GM10266 (cell line): ENCODE measurements at regions not wholly inside any gene's neighbourhood (a gene's known extent, or its start where the extent isn't known, plus 50 kb on each side); places are given as distances from the start of the nearest gene placed in this dataset.
"Not testable (repeated sequence)": the region's sequence is repeated elsewhere in the genome, so short reads cannot be mapped to it uniquely, and the experiment has no call there.

Experiments used
- DNase-seq: peaks from one replicate; pipeline ENCODE4 v3.0.0; 2012; ENCODE audit errors: extremely low spot score
- TF ChIP-seq, protein P1 (sequence below): IDR thresholded peaks from 2 replicates; pipeline ENCODE4 v1.5.1; 2012; ENCODE audit warnings: mild to moderate bottlenecking, low read depth; ENCODE audit not compliant: control insufficient read depth, insufficient read depth; ENCODE audit errors: missing control alignments

DNA sequence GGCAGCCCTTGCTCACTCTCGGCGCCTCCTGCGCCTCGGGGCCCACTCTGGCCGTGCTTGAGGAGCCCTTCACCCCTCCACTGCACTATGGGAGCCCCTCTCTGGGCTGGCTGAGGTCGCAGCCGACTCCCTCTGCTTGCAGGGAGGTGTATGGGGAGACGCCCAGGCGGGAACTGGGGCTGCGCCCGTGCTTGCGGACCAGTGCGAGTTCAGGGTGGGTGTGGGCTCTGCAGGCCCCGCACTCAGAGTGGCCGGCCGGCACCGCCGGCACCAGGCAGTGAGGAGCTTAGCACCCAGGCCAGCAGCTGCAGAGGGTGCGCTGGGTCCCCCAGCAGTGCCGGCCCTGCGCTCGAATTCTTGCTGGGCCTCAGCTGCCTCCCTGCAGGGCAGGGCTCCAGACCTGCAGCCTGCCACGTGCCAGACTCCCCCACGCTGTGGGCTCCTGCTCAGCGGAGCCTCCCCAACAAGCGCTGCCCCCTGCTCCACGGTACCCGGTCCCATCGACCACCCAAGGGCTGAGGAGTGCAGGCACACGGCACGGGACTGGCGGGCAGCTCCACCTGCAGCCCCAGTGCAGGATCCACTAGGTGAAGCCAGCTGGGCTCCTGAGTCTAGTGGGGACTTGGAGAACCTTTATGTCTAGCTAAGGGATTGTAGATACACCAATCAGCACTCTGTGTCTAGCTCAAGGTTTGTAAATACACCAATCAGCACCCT, 54.0 kb upstream of the WWC2 start:
- not testable (repeated sequence) for DNase-seq

DNA sequence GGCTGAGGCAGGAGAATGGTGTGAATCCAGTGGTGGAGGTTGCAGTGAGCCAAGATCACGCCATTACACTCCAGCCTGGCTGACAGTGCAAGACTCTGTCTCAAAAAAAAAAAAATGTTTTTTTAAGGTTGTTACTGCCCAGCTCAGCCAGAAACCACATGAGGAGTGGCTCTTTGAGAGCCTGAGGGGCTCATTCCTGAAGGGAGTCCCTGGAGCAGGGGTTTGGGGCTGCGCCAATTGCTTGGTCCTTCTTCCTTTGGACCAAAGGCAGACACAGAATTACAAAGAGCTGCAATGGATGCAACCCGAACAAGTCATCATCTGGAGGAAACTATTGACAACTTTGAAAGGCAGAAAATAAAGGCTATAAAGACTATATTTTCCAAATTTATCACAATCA, 60.6 kb upstream of the WWC2 start:
- TF ChIP-seq, protein P1, sequence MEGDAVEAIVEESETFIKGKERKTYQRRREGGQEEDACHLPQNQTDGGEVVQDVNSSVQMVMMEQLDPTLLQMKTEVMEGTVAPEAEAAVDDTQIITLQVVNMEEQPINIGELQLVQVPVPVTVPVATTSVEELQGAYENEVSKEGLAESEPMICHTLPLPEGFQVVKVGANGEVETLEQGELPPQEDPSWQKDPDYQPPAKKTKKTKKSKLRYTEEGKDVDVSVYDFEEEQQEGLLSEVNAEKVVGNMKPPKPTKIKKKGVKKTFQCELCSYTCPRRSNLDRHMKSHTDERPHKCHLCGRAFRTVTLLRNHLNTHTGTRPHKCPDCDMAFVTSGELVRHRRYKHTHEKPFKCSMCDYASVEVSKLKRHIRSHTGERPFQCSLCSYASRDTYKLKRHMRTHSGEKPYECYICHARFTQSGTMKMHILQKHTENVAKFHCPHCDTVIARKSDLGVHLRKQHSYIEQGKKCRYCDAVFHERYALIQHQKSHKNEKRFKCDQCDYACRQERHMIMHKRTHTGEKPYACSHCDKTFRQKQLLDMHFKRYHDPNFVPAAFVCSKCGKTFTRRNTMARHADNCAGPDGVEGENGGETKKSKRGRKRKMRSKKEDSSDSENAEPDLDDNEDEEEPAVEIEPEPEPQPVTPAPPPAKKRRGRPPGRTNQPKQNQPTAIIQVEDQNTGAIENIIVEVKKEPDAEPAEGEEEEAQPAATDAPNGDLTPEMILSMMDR = no peak
- no peak for DNase-seq

DNA sequence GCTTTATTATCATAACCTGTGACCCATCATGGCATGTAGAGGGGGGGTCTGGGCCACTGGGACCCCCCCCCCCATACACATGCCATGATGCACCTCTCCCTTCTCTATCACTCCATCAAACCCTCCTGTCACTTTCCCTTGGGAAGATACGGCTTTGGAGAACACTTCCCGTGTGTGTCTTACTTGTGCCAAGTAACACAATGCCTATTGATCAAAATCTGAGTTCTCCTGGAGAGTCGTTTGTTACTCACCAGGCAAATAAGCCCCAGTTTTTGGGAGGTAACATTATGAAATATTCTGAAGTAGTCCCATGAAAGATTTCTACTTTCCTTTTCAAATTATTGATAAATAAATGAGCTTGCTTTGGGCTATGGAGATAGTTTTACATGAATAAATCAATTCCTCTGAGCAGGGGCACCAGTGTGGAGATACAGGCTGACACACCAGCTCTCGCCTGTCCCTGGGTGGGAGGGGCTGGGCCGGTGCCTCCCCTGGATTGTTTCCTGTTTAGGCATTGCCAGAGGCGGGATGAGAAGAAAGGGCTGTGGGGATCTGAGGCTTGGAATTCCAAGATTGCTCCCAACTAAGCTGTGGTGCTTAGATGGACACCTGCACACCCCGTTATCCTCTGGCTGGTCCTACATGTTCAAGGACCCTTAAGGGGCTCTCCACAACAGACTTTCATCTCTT, 63.2 kb upstream of the WWC2 start:
- TF ChIP-seq, protein P1 = no peak
- no peak for DNase-seq

DNA sequence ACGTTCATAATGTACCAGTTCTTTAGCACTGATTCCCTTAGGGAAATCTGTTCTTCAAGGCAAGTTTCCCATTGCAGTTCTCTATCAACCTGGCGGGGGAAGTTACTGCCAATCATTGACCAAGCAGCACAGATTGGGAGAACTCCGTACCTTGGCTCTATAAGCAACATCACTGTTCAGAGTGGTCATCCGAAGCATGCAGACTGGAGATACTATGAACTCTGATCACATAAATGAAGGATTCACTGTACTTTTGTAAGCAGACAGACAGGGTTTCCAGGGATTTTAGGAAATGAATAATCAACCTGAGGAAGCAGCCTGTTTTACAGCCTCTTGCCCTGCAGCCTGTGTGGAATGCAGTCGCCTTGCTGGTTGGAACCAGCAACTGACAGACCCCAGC, 63.8 kb upstream of the WWC2 start:
- DNase-seq = no peak
- TF ChIP-seq, protein P1 = no peak

DNA sequence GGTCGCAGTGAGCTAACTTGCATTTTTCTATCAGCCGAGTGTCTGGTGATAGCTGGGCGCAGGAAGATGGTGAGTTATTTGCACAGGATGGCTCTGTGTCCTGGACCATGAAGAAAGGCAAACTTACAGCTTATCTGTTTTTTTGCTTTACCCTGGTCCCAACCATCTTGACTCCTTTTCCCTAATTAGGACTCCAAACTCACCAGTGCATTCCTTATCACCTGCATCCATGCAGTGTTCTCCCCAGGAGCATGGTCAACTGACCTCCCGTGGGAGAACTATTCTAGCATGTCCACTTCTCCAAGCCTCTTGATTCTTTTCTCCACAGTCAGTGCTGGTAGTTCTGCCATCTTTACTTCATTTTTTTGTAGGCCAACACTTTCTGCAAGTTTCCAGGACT, 68.2 kb upstream of the WWC2 start:
- DNase-seq = no peak
- TF ChIP-seq, protein P1 = no peak

DNA sequence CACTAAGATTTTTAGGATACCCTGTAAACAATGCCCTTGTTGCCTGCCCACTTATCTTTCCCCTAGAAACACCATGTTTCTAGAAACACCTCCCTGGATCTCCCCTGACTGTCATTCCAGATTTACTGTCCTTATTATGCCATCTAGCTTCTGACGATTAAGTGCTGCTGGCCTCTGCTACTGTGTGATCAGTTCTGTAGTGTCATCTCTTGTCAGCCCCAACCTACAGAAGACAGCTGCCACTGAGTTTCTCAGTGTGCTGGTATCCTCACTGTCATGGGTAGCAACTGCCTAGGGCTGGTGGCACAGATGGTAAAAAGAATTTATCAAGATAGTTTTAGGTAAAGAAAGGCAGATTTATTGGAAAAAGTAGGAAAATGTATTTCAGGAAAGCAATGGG, 68.7 kb upstream of the WWC2 start:
- no peak for DNase-seq
- TF ChIP-seq, protein P1 = no peak

DNA sequence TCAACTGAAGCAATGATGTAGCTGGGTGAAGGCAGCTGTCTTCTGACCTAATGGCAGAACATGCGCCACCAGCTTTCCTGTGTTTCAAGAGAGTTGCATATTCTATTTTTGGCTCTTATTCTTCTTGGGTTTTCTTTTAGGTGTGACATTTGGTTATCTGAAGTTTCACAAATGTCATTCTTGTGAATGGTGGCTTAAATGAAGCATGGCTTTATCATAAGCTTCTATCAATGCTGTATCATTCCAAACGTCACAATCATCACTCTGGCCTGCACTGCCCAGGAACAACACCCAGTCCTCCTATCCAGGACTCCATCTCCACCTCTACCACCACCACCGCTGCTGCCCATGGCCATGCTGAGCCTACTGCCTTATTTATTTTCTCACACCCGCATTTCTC, 69.7 kb upstream of the WWC2 start:
- no peak for DNase-seq
- TF ChIP-seq, protein P1 = no peak
